Nucleus accumbens (tissue), 56 donors: ENCODE measurements at regions not wholly inside any gene's neighbourhood (a gene's known extent, or its start where the extent isn't known, plus 50 kb on each side); places are given as distances from the start of the nearest gene placed in this dataset.
"Not testable (repeated sequence)": the region's sequence is repeated elsewhere in the genome, so short reads cannot be mapped to it uniquely, and the experiment has no call there.

ENCODE experiments used
- DNase-seq, 56 donors: peaks; one replicate each; lab custom pipeline; 2025; lab: John Stamatoyannopoulos, UW

- no peak for DNase-seq
These were observed 175.9 kb upstream of the RBM19 start for GRCh38 chr12:114141921-114142564.

DNA sequence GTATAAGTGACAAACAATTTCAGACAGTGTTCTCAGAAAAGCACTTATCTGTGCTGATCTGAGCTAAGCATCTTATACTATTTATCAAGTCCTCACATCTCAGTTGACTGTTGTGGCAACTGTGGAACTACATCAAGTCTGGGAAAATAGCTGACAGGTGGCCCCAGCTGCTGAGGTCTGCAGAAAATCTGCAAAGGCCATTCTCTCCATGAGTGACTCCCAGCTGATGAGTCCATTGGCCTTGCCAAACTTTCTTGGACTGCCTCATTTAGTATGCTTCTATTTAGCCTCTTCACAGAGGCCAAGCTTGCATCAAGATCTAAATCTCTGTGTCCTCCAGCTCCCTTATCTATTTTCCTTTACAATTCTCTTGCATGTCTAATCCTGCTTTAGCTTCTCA, 174.5 kb upstream of the RBM19 start:
- DNase-seq = no peak

DNA sequence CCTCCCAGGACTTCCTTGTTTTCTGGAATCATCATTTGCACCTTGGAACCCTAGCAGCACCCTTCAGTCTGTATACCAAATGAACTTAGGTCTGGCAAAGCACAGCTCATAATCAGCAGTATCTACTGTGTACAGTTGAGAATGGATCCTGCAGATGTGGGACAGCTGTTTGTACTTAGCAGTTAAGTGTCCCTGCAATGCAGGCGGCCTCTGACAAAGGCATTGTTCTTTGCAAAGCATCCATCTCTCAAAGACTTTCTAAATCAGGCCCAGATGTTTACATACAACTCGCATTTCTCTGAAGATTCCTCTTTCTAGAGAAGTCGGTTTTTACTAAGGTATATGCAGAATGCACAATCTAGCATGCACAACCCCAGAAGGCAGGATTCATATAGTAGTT, 170.5 kb upstream of the RBM19 start:
- DNase-seq = no peak

DNA sequence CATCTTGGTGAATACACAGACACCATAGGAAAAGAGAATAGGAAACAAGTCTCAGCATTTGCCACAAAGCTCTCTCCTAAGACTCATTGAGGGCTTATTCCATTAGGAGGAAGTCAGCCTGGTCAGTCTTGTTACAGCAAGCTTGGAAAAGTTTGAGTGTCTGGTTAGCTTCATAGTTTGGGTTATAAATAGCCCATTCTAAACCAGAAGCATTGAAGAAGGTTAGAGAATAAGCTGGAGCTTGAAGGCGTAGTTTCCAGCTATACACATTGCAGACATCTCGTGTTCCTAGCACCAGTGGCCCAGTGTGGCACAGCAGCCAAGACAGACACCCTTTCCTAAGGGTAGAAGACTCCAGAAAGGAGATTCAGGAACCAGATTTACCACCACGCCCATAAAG, 168.8 kb upstream of the RBM19 start:
- DNase-seq = no peak

DNA sequence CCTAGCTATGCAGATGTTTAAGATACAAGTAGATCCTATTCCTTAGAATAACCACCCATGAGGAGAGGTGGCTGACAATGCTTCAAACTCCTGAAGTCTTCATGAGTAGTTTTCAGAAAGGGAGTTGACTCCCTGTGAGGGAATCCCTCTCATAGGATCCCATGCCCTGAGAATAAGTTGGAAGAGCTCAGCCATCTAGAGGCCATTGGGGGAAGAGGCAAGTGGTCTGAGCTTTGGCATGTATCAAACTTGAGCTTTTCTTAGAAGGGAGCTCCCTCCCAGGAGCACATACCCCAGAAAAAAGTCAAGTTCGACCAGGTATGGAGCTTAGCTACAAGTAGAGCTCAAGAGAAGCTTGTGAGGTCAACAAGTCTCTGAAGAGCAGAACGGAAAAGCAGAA, 165.7 kb upstream of the RBM19 start:
- DNase-seq = no peak

GRCh38 chr12:114123108-114123507, 157.0 kb upstream of the RBM19 start:
- DNase-seq = no peak

DNA sequence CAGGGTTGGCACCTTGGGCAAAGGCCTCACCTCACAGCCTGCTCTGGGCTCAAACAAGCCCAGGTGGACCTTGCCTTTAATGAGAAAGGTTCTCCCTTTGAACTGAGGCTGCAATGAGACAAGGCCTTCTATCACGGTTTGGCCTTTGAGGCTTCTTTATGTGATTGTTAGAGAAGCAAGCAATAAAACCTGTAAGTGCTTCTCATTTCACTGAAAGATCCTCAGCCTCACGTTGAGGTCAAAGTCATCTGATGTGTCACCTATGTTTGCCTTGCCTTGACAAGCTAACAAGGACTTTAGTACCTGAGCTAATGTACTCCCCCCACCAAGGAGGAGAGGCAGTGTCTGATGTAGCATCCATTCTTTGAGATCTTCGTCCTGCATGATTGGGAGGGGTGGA, 155.9 kb upstream of the RBM19 start:
- no peak for DNase-seq

DNA sequence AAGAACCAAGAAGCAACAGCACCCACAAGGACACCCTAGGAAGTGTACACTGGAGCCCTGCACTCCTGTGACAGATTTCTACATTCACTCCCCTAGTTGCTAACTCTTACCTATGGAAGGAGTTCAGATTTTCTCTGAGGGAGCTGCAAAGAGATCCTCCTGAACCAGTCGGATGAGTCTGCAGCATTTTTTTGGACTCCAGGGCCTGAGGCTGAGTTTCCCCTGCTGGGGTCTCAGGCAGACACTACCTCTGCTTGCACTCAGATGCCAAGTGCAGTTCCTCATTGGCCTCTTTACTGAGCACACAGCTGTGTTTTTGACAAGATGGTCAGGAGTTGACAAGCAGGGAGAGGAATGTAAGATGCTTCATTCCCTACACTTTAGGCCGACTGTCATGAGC, 153.2 kb upstream of the RBM19 start:
- DNase-seq = no peak

DNA sequence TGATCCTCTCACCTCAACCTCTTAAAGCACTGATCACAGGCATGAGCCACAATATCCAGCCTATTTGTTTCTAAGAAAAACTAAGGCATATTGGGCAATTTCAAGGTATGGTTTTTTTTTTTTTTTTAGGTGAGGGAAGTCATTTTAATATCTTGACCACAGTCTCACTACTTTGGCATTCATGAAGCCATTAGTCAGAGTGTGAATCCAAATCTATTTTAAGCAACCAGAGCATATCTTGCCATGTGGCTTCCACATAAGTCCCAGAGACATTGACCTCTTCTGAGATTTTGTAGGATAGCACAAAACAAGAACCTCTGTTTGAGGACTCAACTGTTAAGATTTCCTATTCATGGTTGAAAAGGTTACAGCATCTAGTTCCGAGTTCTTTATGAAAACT, 130.3 kb upstream of the RBM19 start:
- no peak for DNase-seq

DNA sequence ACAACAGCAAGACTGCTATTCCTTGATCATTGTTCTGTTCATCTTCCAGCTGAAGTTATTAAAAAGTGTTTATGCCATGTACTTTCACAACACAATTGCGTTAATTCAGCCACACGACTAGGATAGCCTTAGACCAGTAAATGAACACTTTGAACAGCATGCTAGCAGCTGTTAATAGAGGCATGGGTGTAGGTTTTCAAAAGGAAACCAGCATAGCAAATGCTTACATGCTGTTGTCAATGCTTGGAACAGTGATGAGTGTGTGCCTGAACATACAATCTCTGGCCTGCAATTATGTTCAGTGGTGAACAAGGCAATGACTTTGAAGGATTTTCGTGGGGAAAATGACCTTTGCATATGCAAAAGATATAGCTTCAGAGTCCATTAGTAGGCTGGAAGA, 127.4 kb upstream of the RBM19 start:
- no peak for DNase-seq

DNA sequence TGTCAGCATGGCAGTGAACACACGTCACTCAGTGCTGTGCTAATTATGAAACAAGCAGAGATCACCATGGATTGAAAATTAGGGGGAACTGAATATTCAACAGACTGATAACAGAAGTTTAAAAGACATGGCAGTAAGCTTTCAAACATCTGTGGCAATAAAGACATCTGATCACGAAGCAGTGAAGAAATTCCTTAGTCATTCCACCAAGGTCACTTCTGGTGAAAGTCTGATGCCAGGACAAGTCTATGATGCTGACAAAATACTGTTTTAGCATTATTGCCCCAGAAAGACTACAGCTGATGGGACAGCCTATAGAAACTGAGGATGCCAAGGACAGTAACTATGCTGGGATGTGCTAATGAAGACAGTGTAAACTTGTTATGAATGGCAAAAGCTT, 126.9 kb upstream of the RBM19 start:
- no peak for DNase-seq

DNA sequence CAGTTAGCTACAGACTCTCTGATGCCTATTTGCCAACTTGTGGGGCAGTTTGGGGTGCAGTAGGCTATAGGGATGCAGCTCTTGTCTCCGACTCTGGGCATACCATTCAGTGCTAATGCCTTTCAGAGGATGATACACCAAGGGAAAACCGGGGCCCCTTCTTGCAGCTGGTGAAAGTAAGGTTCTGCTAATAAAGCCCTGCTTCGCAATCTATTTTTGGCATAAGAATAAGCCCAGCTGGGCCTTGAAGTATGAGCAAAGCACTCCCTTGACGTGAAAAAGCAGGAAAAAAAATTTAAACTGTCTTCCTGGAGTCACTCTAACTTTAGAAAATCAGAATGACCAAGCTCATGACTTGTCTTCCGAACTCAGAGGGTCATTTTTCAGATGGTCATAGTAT, 124.1 kb upstream of the RBM19 start:
- no peak for DNase-seq

DNA sequence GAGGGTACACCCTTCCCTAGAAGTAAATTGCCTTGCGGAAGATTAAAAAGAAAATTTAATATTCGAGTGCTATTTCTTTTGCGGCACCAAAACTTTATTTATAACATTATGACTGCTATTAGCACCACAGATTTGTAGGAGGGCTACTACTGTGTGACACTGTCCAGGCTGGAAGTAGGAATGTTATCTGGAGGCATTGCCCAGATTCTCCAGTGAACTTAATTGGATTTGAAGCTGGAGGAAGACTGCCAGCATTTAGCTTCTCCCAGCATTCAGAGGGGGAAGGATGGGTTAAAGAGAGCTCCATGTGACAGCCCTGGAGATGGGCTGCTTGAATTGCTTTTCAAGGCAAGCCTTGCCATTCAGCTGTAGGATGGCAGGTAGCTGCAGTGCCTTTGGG, 107.0 kb upstream of the RBM19 start:
- no peak for DNase-seq

GRCh38 chr12:114069507-114069906, 103.4 kb upstream of the RBM19 start:
- no peak for DNase-seq

DNA sequence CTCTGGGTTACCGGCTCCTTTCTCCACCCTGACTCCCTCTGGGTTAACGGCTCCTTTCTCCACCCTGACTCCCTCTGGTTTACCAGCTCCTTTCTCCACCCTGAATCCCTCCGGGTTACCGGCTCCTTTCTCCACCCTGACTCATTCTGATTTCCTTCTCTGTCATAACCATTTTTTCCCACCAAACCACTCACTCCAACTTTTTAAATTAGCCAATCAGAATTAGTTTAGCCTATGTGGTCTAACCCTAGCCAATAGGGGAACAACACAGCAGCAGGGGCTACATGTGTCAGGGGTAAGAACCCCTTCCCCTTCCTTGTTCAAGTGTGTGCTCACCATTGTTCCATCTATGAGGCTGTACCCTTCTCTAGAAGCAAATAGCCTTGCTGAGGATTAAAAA, 98.4 kb upstream of the RBM19 start:
- DNase-seq = no peak

- DNase-seq = not testable (repeated sequence)
These were observed 97.9 kb upstream of the RBM19 start for GRCh38 chr12:114064034-114064433.

GRCh38 chr12:114063435-114063834, 97.3 kb upstream of the RBM19 start:
- DNase-seq = no peak

DNA sequence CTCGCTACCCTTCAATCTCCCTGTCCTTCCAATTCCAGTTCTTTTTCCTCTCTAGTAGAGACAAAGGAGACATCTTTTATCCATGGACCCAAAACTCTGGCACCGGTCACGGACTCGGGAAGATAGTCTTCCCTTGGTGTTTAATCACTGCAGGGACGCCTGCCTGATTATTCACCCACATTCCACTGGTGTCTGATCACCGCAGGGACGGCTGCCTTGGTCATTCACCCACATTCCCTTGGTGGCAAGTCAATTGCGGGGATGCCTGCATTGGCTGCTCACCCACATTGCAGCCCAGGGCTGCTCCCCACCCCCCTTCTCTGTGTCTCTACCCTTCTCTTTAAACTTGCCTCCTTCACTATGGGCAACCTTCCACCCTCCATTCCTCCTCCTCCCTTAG, 90.2 kb upstream of the RBM19 start:
- DNase-seq = not testable (repeated sequence)

GRCh38 chr12:114054982-114055381, 88.9 kb upstream of the RBM19 start:
- no peak for DNase-seq

- no peak for DNase-seq
These were observed 80.3 kb upstream of the RBM19 start for GRCh38 chr12:114046236-114046998.

GRCh38 chr12:114045349-114045748, 79.2 kb upstream of the RBM19 start:
- DNase-seq = no peak

DNA sequence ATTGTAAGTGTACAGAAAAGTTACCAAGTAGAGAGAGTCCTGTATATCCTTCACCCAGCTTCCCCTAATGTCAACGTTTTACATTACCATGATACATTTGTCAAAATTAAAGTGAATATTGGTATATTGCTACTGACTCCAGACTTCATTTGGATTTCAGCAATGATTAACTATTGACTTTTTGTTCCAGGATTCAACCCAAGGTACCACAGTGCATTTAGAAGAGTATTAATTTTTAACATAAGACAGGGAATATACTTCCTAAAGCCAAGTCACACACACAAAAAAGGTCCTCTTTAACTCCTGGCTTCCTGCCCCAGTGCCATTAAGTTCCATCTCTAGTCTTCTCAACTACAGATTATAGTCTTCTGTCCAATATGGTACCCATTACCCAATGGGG, 75.5 kb upstream of the RBM19 start:
- no peak for DNase-seq

GRCh38 chr12:114041136-114041535, 75.0 kb upstream of the RBM19 start:
- no peak for DNase-seq
